ENCODE measurements at regions not wholly inside any gene's neighbourhood (a gene's known extent, or its start where the extent isn't known, plus 50 kb on each side); places are given as distances from the start of the nearest gene placed in this dataset.

DNA sequence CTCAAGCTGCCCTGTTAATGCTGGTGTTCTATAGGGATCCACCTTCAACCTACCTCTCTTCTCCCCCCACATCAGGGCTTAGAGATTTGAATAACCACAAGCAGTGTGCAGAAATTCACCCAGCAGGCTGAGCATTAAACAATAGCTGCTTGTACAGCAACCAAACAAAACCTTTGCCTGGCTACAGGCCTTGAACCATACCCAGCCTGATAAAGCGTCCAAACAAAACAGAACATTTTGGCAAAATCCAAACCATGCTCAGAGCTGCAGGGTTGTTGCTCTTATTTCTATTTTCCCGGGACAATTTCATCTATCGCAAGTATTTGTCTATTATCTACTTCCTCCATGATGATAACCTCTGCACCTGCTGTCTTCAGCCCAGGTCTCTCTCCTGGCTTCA lies 142.3 kb downstream of the UNC5CL start:
- TF ChIP-seq, protein P1, sequence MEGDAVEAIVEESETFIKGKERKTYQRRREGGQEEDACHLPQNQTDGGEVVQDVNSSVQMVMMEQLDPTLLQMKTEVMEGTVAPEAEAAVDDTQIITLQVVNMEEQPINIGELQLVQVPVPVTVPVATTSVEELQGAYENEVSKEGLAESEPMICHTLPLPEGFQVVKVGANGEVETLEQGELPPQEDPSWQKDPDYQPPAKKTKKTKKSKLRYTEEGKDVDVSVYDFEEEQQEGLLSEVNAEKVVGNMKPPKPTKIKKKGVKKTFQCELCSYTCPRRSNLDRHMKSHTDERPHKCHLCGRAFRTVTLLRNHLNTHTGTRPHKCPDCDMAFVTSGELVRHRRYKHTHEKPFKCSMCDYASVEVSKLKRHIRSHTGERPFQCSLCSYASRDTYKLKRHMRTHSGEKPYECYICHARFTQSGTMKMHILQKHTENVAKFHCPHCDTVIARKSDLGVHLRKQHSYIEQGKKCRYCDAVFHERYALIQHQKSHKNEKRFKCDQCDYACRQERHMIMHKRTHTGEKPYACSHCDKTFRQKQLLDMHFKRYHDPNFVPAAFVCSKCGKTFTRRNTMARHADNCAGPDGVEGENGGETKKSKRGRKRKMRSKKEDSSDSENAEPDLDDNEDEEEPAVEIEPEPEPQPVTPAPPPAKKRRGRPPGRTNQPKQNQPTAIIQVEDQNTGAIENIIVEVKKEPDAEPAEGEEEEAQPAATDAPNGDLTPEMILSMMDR (IDR thresholded peaks at IDR 0.05) = no peak
- no peak for TF ChIP-seq POLR2A (IDR thresholded peaks at IDR 0.05)
